ENCODE measurements at regions not wholly inside any gene's neighbourhood (a gene's known extent, or its start where the extent isn't known, plus 50 kb on each side); places are given as distances from the start of the nearest gene placed in this dataset.

GRCh38 chr2:60053791-60054190, 499.7 kb downstream of the BCL11A start:
- DNase-seq (ENCODE audit: low read depth in 3 of 3): no peak

GRCh38 chr2:60052601-60053000, 500.9 kb downstream of the BCL11A start:
- no peak for DNase-seq (ENCODE audit: low read depth in 3 of 3)

- DNase-seq (ENCODE audit: low read depth in 3 of 3): no peak
These were observed 501.5 kb downstream of the BCL11A start for GRCh38 chr2:60051991-60052390.

- DNase-seq (ENCODE audit: low read depth in 3 of 3): no peak
These were observed 505.4 kb downstream of the BCL11A start for GRCh38 chr2:60047944-60048525.

GRCh38 chr2:60047347-60047746, 506.1 kb downstream of the BCL11A start:
- DNase-seq (ENCODE audit: low read depth in 3 of 3): no peak

GRCh38 chr2:60046529-60046928, 506.9 kb downstream of the BCL11A start:
- DNase-seq (ENCODE audit: low read depth in 3 of 3): no peak

- DNase-seq (ENCODE audit: low read depth in 3 of 3): no peak
These were observed 508.0 kb downstream of the BCL11A start for GRCh38 chr2:60045456-60045855.

GRCh38 chr2:60044484-60044883, 509.0 kb downstream of the BCL11A start:
- no peak for DNase-seq (ENCODE audit: low read depth in 3 of 3)

GRCh38 chr2:60042023-60042422, 511.4 kb downstream of the BCL11A start:
- DNase-seq (ENCODE audit: low read depth in 3 of 3): no peak

GRCh38 chr2:60033325-60033724, 520.1 kb downstream of the BCL11A start:
- DNase-seq (ENCODE audit: low read depth in 3 of 3): no peak

GRCh38 chr2:60029566-60029883, 523.9 kb downstream of the BCL11A start:
- DNase-seq (ENCODE audit: low read depth in 3 of 3): no peak

GRCh38 chr2:60028849-60029565, 524.4 kb downstream of the BCL11A start:
- no peak for DNase-seq (ENCODE audit: low read depth in 3 of 3)

GRCh38 chr2:60025496-60025895, 528.0 kb downstream of the BCL11A start:
- no peak for DNase-seq (ENCODE audit: low read depth in 3 of 3)

GRCh38 chr2:60023256-60023985, 530.0 kb downstream of the BCL11A start:
- no peak for DNase-seq (ENCODE audit: low read depth in 3 of 3)

GRCh38 chr2:60007671-60008070, 545.8 kb downstream of the BCL11A start:
- no peak for DNase-seq (ENCODE audit: low read depth in 3 of 3)

- no peak for DNase-seq (ENCODE audit: low read depth in 3 of 3)
These were observed 550.4 kb downstream of the BCL11A start for GRCh38 chr2:60003076-60003475.

- no peak for DNase-seq (ENCODE audit: low read depth in 3 of 3)
These were observed 551.1 kb downstream of the BCL11A start for GRCh38 chr2:60002183-60002867.

GRCh38 chr2:60000686-60001085, 552.8 kb downstream of the BCL11A start:
- DNase-seq (ENCODE audit: low read depth in 3 of 3): no peak

- no peak for DNase-seq (ENCODE audit: low read depth in 3 of 3)
These were observed 555.1 kb downstream of the BCL11A start for GRCh38 chr2:59998324-59998723.

GRCh38 chr2:59997371-59997770, 556.1 kb downstream of the BCL11A start:
- no peak for DNase-seq (ENCODE audit: low read depth in 3 of 3)

GRCh38 chr2:59996855-59997254, 556.6 kb downstream of the BCL11A start:
- DNase-seq (ENCODE audit: low read depth in 3 of 3): no peak

GRCh38 chr2:59993726-59994125, 559.7 kb downstream of the BCL11A start:
- DNase-seq (ENCODE audit: low read depth in 3 of 3): no peak

- no peak for DNase-seq (ENCODE audit: low read depth in 3 of 3)
These were observed 565.1 kb downstream of the BCL11A start for GRCh38 chr2:59988341-59988740.

Data from stimulated activated CD4-positive, alpha-beta T cell treated with anti-CD3 and anti-CD28 coated beads, TNF-alpha, amount 100 ng/mL, for 4 hours (primary cell).